ENCODE measurements at regions not wholly inside any gene's neighbourhood (a gene's known extent, or its start where the extent isn't known, plus 50 kb on each side); places are given as distances from the start of the nearest gene placed in this dataset.
A peak's percentile ranks its signal among the peaks of the same experiment; 100 is the strongest.
"Not testable (repeated sequence)": the region's sequence is repeated elsewhere in the genome, so short reads cannot be mapped to it uniquely, and the experiment has no call there.

- no peak for DNase-seq
- ChIA-PET CTCF (no interaction called here), POLR2A (no interaction called here)
- Mint-ChIP-seq H3K27ac (no peak overlapping the region), H3K9me3 (peaks cover 4% of the 10 kb centered on the region), H3K4me3 (no peak overlapping the region), H3K27me3 (peaks cover 7% of the 10 kb centered on the region), H3K4me1 (ENCODE audit: low read depth) (no peaks in the 10 kb centered on the region), H3K36me3 (no peaks in the 10 kb centered on the region)
- intact Hi-C loops (cut with micrococcal nuclease): no loop called here
Observed at GRCh38 chr1:181984006-181984405, 77.5 kb downstream of the ZNF648 start.

- intact Hi-C loops (cut with micrococcal nuclease): no loop called here
- Mint-ChIP-seq H3K36me3 (no peaks in the 10 kb centered on the region), H3K4me1 (ENCODE audit: low read depth) (no peaks in the 10 kb centered on the region), H3K27me3 (peaks cover 9% of the 10 kb centered on the region), H3K4me3 (no peak overlapping the region), H3K9me3 (peaks cover 7% of the 10 kb centered on the region), H3K27ac (no peak overlapping the region)
- ChIA-PET CTCF (no interaction called here), POLR2A (no interaction called here)
- no peak for DNase-seq
Observed at GRCh38 chr1:181981821-181982220, 79.7 kb downstream of the ZNF648 start.

- intact Hi-C loops (cut with micrococcal nuclease): no loop called here
- no peak for DNase-seq
- POLR2A ChIA-PET: interaction anchor here (0.6 kb wide), 1 partner anchor 587 kb away, joined by 3 read pairs; no protein-coding TSS in a partner anchor
- no peak overlapping the region for H3K27ac Mint-ChIP-seq
- no peaks in the 10 kb centered on the region for H3K4me1 Mint-ChIP-seq (ENCODE audit: low read depth)
- H3K27me3 Mint-ChIP-seq: peaks cover 25% of the 10 kb centered on the region
- H3K9me3 Mint-ChIP-seq: peaks cover 9% of the 10 kb centered on the region
- H3K36me3 Mint-ChIP-seq: no peaks in the 10 kb centered on the region
- CTCF ChIA-PET: no interaction called here
- no peak overlapping the region for H3K4me3 Mint-ChIP-seq
Observed at GRCh38 chr1:181972256-181972655, 89.3 kb downstream of the ZNF648 start.

GRCh38 chr1:181971424-181971823 is 90.1 kb downstream of the ZNF648 start:
- ChIA-PET POLR2A (interaction anchor here (0.6 kb wide), 1 partner anchor 587 kb away, joined by 3 read pairs; no protein-coding TSS in a partner anchor), CTCF (interaction anchor here (0.6 to 1.2 kb wide), 3 partner anchors 30 to 83 kb away, joined by 3 to 5 read pairs (median 3); no protein-coding TSS in a partner anchor)
- DNase-seq: no peak
- intact Hi-C loops (cut with micrococcal nuclease): no loop called here
- Mint-ChIP-seq H3K27me3 (peaks cover 25% of the 10 kb centered on the region), H3K9me3 (peaks cover 6% of the 10 kb centered on the region), H3K36me3 (no peaks in the 10 kb centered on the region), H3K27ac (no peak overlapping the region), H3K4me3 (no peak overlapping the region), H3K4me1 (ENCODE audit: low read depth) (no peaks in the 10 kb centered on the region)

GRCh38 chr1:181969902-181970301 is 91.6 kb downstream of the ZNF648 start:
- H3K27me3 Mint-ChIP-seq: peaks cover 17% of the 10 kb centered on the region

GRCh38 chr1:181954696-181955095 is 106.8 kb downstream of the ZNF648 start:
- POLR2A ChIA-PET; CTCF ChIA-PET; H3K36me3 Mint-ChIP-seq; H3K27me3 Mint-ChIP-seq; H3K4me1 Mint-ChIP-seq (ENCODE audit: low read depth); DNase-seq; H3K27ac Mint-ChIP-seq; intact Hi-C loops (cut with micrococcal nuclease); H3K4me3 Mint-ChIP-seq: not testable (repeated sequence)
- H3K9me3 Mint-ChIP-seq: peaks cover 37% of the 10 kb centered on the region

More at GRCh38 chr1:181969902-181970301, 91.6 kb downstream of the ZNF648 start:
- Mint-ChIP-seq H3K27ac (no peak overlapping the region), H3K4me1 (ENCODE audit: low read depth) (no peaks in the 10 kb centered on the region), H3K9me3 (no peaks in the 10 kb centered on the region), H3K36me3 (no peaks in the 10 kb centered on the region), H3K4me3 (no peak overlapping the region)
- ChIA-PET POLR2A (no interaction called here), CTCF (no interaction called here)
- intact Hi-C loops (cut with micrococcal nuclease): no loop called here
- DNase-seq: no peak

GRCh38 chr1:181954178-181954577 is 107.3 kb downstream of the ZNF648 start:
- DNase-seq; H3K27me3 Mint-ChIP-seq; POLR2A ChIA-PET; H3K27ac Mint-ChIP-seq; H3K36me3 Mint-ChIP-seq; H3K4me1 Mint-ChIP-seq (ENCODE audit: low read depth); intact Hi-C loops (cut with micrococcal nuclease); H3K4me3 Mint-ChIP-seq; CTCF ChIA-PET: not testable (repeated sequence)
- peaks cover 31% of the 10 kb centered on the region for H3K9me3 Mint-ChIP-seq

- CTCF ChIA-PET: no interaction called here
- no peak overlapping the region for H3K4me3 Mint-ChIP-seq
- no peak overlapping the region for H3K27ac Mint-ChIP-seq
- POLR2A ChIA-PET: no interaction called here
- no peaks in the 10 kb centered on the region for H3K36me3 Mint-ChIP-seq
- peaks cover 26% of the 10 kb centered on the region for H3K9me3 Mint-ChIP-seq
- peaks cover 7% of the 10 kb centered on the region for H3K27me3 Mint-ChIP-seq
- H3K4me1 Mint-ChIP-seq (ENCODE audit: low read depth): no peaks in the 10 kb centered on the region
- no peak for DNase-seq
- intact Hi-C loops (cut with micrococcal nuclease): no loop called here
Observed at GRCh38 chr1:181953596-181953995, 107.9 kb downstream of the ZNF648 start.

- no peaks in the 10 kb centered on the region for H3K4me1 Mint-ChIP-seq (ENCODE audit: low read depth)
- H3K9me3 Mint-ChIP-seq: peaks cover 17% of the 10 kb centered on the region
- intact Hi-C loops (cut with micrococcal nuclease): no loop called here
- no peak overlapping the region for H3K4me3 Mint-ChIP-seq
- no peak overlapping the region for H3K27ac Mint-ChIP-seq
- peaks cover 7% of the 10 kb centered on the region for H3K27me3 Mint-ChIP-seq
- ChIA-PET POLR2A (no interaction called here), CTCF (interaction anchor here (1.3 kb wide), 1 partner anchor 14 kb away, joined by 3 read pairs; no protein-coding TSS in a partner anchor)
- DNase-seq: no peak
- H3K36me3 Mint-ChIP-seq: no peaks in the 10 kb centered on the region
Observed at GRCh38 chr1:181951213-181951612, 110.3 kb downstream of the ZNF648 start.

GRCh38 chr1:181949500-181949899 is 112.0 kb downstream of the ZNF648 start:
- Mint-ChIP-seq H3K27me3 (peaks cover 18% of the 10 kb centered on the region), H3K9me3 (peaks cover 10% of the 10 kb centered on the region), H3K27ac (no peak overlapping the region), H3K4me1 (ENCODE audit: low read depth) (no peaks in the 10 kb centered on the region), H3K36me3 (no peaks in the 10 kb centered on the region), H3K4me3 (no peak overlapping the region)
- DNase-seq: no peak
- CTCF ChIA-PET: no interaction called here
- intact Hi-C loops (cut with micrococcal nuclease): no loop called here
- POLR2A ChIA-PET: no interaction called here

- POLR2A ChIA-PET: no interaction called here
- no peak overlapping the region for H3K27ac Mint-ChIP-seq
- no peaks in the 10 kb centered on the region for H3K36me3 Mint-ChIP-seq
- H3K9me3 Mint-ChIP-seq: peaks cover 10% of the 10 kb centered on the region
- CTCF ChIA-PET: no interaction called here
- peaks cover 24% of the 10 kb centered on the region for H3K27me3 Mint-ChIP-seq
- intact Hi-C loops (cut with micrococcal nuclease): no loop called here
- H3K4me1 Mint-ChIP-seq (ENCODE audit: low read depth): no peaks in the 10 kb centered on the region
- H3K4me3 Mint-ChIP-seq: no peak overlapping the region
- DNase-seq: no peak
Observed at GRCh38 chr1:181948372-181948771, 113.1 kb downstream of the ZNF648 start.

GRCh38 chr1:181947441-181947840 is 114.1 kb downstream of the ZNF648 start:
- H3K36me3 Mint-ChIP-seq: no peaks in the 10 kb centered on the region
- intact Hi-C loops (cut with micrococcal nuclease): no loop called here
- no peak for DNase-seq
- H3K4me3 Mint-ChIP-seq: no peak overlapping the region
- H3K9me3 Mint-ChIP-seq: peaks cover 10% of the 10 kb centered on the region
- ChIA-PET CTCF (no interaction called here), POLR2A (no interaction called here)
- peaks cover 29% of the 10 kb centered on the region for H3K27me3 Mint-ChIP-seq
- H3K27ac Mint-ChIP-seq: no peak overlapping the region
- no peaks in the 10 kb centered on the region for H3K4me1 Mint-ChIP-seq (ENCODE audit: low read depth)

- Mint-ChIP-seq H3K9me3 (no peaks in the 10 kb centered on the region), H3K27ac (no peak overlapping the region), H3K4me1 (ENCODE audit: low read depth) (peaks cover 4% of the 10 kb centered on the region), H3K4me3 (no peak overlapping the region), H3K27me3 (no peaks in the 10 kb centered on the region), H3K36me3 (no peaks in the 10 kb centered on the region)
- peak; percentile 68 for DNase-seq
- intact Hi-C loops (cut with micrococcal nuclease): loop anchor here (1.0 to 10.0 kb wide), 3 partner anchors 92 to 742 kb away; no protein-coding TSS in a partner anchor
- CTCF ChIA-PET: interaction anchor here (0.7 to 1.7 kb wide), 6 partner anchors 14 to 747 kb away, joined by 3 to 8 read pairs (median 4); no protein-coding TSS in a partner anchor
- POLR2A ChIA-PET: interaction anchor here (1.1 kb wide), 1 partner anchor 915 kb away, joined by 3 read pairs; no protein-coding TSS in a partner anchor
Observed at GRCh38 chr1:181936768-181937581, 124.5 kb downstream of the ZNF648 start.
